WTC11 (cell line): ENCODE measurements at regions not wholly inside any gene's neighbourhood (a gene's known extent, or its start where the extent isn't known, plus 50 kb on each side); places are given as distances from the start of the nearest gene placed in this dataset.

Experiments used
- ATAC-seq: fragments of 200-7000 bp; cut with Tn5 transposase; 2 replicates; pipeline ENCODE4 v1.10.0; 2021; ENCODE audit warnings: mild to moderate bottlenecking, moderate library complexity
- CTCF ChIA-PET: fragments of 300-600 bp; sonication (Branson Sonifier 250); formaldehyde crosslinking; loops from one replicate; lab custom pipeline; 2021; ENCODE audit warnings: antibody characterized with exemption; lab: Charles Lee
- POLR2A ChIA-PET: fragments of 350-600 bp; sonication (Branson Sonifier 250); formaldehyde crosslinking; loops from one replicate; lab custom pipeline; 2021; ENCODE audit warnings: antibody characterized with exemption; lab: Charles Lee
- DNase-seq: peaks from one replicate; pipeline ENCODE4 v3.0.0; 2021; ENCODE audit warnings: low spot score
- H3K27ac Mint-ChIP-seq: 2 replicates; pipeline ENCODE4 v1.8.0; 2021; ENCODE audit warnings: mixed read lengths
- H3K27me3 Mint-ChIP-seq: 2 replicates; pipeline ENCODE4 v1.8.0; 2021; ENCODE audit warnings: low read depth, mild to moderate bottlenecking, moderate library complexity, mixed read lengths
- H3K36me3 Mint-ChIP-seq: 2 replicates; pipeline ENCODE4 v1.8.0; 2021; ENCODE audit warnings: mixed read lengths
- H3K4me1 Mint-ChIP-seq: 2 replicates; pipeline ENCODE4 v1.8.0; 2022; ENCODE audit warnings: mixed read lengths
- H3K4me3 Mint-ChIP-seq: 2 replicates; pipeline ENCODE4 v1.8.0; 2021; ENCODE audit warnings: mild to moderate bottlenecking, moderate library complexity, mixed read lengths
- H3K9me3 Mint-ChIP-seq: 2 replicates; pipeline ENCODE4 v1.8.0; 2021; ENCODE audit warnings: mixed read lengths
- CREB1 ChIP-seq: sonication (generic); formaldehyde crosslinking; IDR thresholded peaks from 2 replicates; pipeline ENCODE4 v1.8.0; 2023; ENCODE audit warnings: mild to moderate bottlenecking, missing genetic modification reagents
- EMX1 ChIP-seq: fragments of 250-450 bp; sonication (Bioruptor Pico); IDR thresholded peaks from 2 replicates; pipeline ENCODE4 v1.8.0; 2021; ENCODE audit warnings: mild to moderate bottlenecking
- FOXJ3 ChIP-seq: sonication (generic); formaldehyde crosslinking; IDR thresholded peaks from 2 replicates; pipeline ENCODE4 v1.9.0; 2021; ENCODE audit warnings: missing genetic modification reagents, mild to moderate bottlenecking, borderline replicate concordance
- FOXK1 ChIP-seq: sonication (generic); formaldehyde crosslinking; IDR thresholded peaks from 2 replicates; pipeline ENCODE4 v1.8.0; 2022; ENCODE audit warnings: mild to moderate bottlenecking, moderate library complexity, missing genetic modification reagents
- GRHL2 ChIP-seq: fragments of 250-450 bp; sonication (Bioruptor Pico); IDR thresholded peaks from 2 replicates; pipeline ENCODE4 v1.8.0; 2022; ENCODE audit warnings: mild to moderate bottlenecking, moderate library complexity; ENCODE audit not compliant: insufficient replicate concordance, severe bottlenecking
- KAT7 ChIP-seq: sonication (generic); formaldehyde crosslinking; IDR thresholded peaks from 2 replicates; pipeline ENCODE4 v1.8.1; 2023; ENCODE audit warnings: missing genetic modification reagents, mild to moderate bottlenecking, borderline replicate concordance
- NFATC4 ChIP-seq: fragments of 250-450 bp; sonication (Bioruptor Pico); IDR thresholded peaks from 2 replicates; pipeline ENCODE4 v1.9.0; 2021; ENCODE audit warnings: mild to moderate bottlenecking
- PRDM15 ChIP-seq: sonication (generic); formaldehyde crosslinking; IDR thresholded peaks from 2 replicates; pipeline ENCODE4 v1.8.0; 2022; ENCODE audit warnings: missing genetic modification reagents
- PRRX2 ChIP-seq: fragments of 250-450 bp; sonication (Bioruptor Pico); IDR thresholded peaks from 2 replicates; pipeline ENCODE4 v1.8.0; 2021; ENCODE audit warnings: mild to moderate bottlenecking
- TP53 ChIP-seq: sonication (generic); formaldehyde crosslinking; IDR thresholded peaks from 2 replicates; pipeline ENCODE4 v1.8.1; 2023; ENCODE audit warnings: mild to moderate bottlenecking, missing genetic modification reagents
- ZNF138 ChIP-seq: sonication (generic); formaldehyde crosslinking; conservative IDR thresholded peaks from 2 replicates; pipeline ENCODE4 v1.8.1; 2022; ENCODE audit warnings: mild to moderate bottlenecking, moderate library complexity, missing genetic modification reagents
- ZNF263 ChIP-seq: sonication (generic); formaldehyde crosslinking; IDR thresholded peaks from 2 replicates; pipeline ENCODE4 v1.8.1; 2022; ENCODE audit warnings: low read depth, mild to moderate bottlenecking, moderate library complexity, missing genetic modification reagents
- ZNF317 ChIP-seq: sonication (generic); formaldehyde crosslinking; IDR thresholded peaks from 2 replicates; pipeline ENCODE4 v1.8.1; 2023; ENCODE audit warnings: low read depth, mild to moderate bottlenecking, moderate library complexity, missing genetic modification reagents, borderline replicate concordance
- ZNF416 ChIP-seq: fragments of 250-450 bp; sonication (Bioruptor Pico); IDR thresholded peaks from 2 replicates; pipeline ENCODE4 v1.9.0; 2021; ENCODE audit warnings: mild to moderate bottlenecking, inconsistent platforms
- ZNF671 ChIP-seq: fragments of 250-450 bp; sonication (Bioruptor Pico); IDR thresholded peaks from 2 replicates; pipeline ENCODE4 v1.8.0; 2021; ENCODE audit warnings: mild to moderate bottlenecking
- TF ChIP-seq, protein P1 (sequence below): sonication (generic); formaldehyde crosslinking; IDR thresholded peaks from 2 replicates; pipeline ENCODE4 v1.8.1; 2022; ENCODE audit warnings: low read depth, mild to moderate bottlenecking, moderate library complexity, missing genetic modification reagents, borderline replicate concordance
- TF ChIP-seq, protein P2 (sequence below): fragments of 250-450 bp; sonication (Bioruptor Pico); IDR thresholded peaks from 2 replicates; pipeline ENCODE4 v1.9.0; 2021; ENCODE audit warnings: mild to moderate bottlenecking, borderline replicate concordance
- TF ChIP-seq, protein P3 (sequence below): sonication (generic); formaldehyde crosslinking; conservative IDR thresholded peaks from 2 replicates; pipeline ENCODE4 v1.8.1; 2023; ENCODE audit warnings: mild to moderate bottlenecking, low read depth, missing genetic modification reagents, moderate library complexity
- TF ChIP-seq, protein P4 (sequence below): fragments of 250-450 bp; sonication (Bioruptor Pico); conservative IDR thresholded peaks from 2 replicates; pipeline ENCODE4 v1.9.0; 2021; ENCODE audit warnings: mild to moderate bottlenecking

DNA sequence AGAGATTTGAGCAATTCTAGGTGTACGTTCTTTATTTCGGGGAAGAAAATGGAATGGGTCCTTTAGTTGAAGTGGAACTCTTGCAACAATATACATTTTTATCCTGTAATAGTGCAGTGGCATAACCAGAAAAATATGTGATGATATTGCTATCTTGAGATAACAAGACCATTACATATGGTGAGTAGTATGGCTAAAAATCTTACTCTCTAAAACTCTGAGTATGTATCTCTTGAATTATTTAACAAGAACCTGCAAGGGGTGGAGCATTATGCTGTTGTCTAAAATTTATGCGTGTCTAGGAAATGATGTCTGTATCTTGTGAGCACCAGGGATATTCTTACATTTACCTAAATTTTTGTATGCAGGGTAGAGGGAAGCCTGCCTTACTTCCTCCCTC is 68.4 kb upstream of the SLC4A10 start:
- DNase-seq = no peak
- H3K4me3 Mint-ChIP-seq = no peak overlapping the region
- peaks cover 8% of the 10 kb centered on the region for H3K4me1 Mint-ChIP-seq
- TF ChIP-seq, protein P1, sequence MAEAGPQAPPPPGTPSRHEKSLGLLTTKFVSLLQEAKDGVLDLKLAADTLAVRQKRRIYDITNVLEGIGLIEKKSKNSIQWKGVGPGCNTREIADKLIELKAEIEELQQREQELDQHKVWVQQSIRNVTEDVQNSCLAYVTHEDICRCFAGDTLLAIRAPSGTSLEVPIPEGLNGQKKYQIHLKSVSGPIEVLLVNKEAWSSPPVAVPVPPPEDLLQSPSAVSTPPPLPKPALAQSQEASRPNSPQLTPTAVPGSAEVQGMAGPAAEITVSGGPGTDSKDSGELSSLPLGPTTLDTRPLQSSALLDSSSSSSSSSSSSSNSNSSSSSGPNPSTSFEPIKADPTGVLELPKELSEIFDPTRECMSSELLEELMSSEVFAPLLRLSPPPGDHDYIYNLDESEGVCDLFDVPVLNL (CRISPR knock-in tag) = no peak
- TF ChIP-seq, protein P2, sequence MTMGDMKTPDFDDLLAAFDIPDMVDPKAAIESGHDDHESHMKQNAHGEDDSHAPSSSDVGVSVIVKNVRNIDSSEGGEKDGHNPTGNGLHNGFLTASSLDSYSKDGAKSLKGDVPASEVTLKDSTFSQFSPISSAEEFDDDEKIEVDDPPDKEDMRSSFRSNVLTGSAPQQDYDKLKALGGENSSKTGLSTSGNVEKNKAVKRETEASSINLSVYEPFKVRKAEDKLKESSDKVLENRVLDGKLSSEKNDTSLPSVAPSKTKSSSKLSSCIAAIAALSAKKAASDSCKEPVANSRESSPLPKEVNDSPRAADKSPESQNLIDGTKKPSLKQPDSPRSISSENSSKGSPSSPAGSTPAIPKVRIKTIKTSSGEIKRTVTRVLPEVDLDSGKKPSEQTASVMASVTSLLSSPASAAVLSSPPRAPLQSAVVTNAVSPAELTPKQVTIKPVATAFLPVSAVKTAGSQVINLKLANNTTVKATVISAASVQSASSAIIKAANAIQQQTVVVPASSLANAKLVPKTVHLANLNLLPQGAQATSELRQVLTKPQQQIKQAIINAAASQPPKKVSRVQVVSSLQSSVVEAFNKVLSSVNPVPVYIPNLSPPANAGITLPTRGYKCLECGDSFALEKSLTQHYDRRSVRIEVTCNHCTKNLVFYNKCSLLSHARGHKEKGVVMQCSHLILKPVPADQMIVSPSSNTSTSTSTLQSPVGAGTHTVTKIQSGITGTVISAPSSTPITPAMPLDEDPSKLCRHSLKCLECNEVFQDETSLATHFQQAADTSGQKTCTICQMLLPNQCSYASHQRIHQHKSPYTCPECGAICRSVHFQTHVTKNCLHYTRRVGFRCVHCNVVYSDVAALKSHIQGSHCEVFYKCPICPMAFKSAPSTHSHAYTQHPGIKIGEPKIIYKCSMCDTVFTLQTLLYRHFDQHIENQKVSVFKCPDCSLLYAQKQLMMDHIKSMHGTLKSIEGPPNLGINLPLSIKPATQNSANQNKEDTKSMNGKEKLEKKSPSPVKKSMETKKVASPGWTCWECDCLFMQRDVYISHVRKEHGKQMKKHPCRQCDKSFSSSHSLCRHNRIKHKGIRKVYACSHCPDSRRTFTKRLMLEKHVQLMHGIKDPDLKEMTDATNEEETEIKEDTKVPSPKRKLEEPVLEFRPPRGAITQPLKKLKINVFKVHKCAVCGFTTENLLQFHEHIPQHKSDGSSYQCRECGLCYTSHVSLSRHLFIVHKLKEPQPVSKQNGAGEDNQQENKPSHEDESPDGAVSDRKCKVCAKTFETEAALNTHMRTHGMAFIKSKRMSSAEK (CRISPR knock-in tag) = no peak
- TF ChIP-seq CREB1 = no peak
- no peak for TF ChIP-seq ZNF317 (CRISPR knock-in tag)
- no peak for TF ChIP-seq KAT7 (CRISPR knock-in tag)
- no peak for TF ChIP-seq FOXK1
- TF ChIP-seq NFATC4 (CRISPR knock-in tag) = no peak
- TF ChIP-seq, all 79 proteins: peak for 0
- ChIA-PET CTCF (interaction anchor here (0.8 kb wide), 1 partner anchor 275 kb away, joined by 3 read pairs; no protein-coding TSS in a partner anchor), POLR2A (no interaction called here)
- peaks cover 8% of the 10 kb centered on the region for H3K9me3 Mint-ChIP-seq
- H3K36me3 Mint-ChIP-seq = 0 out of 2 replicates have a peak, but pooled peaks cover 2% of the 10 kb centered on the region
- no peak for ATAC-seq
- H3K27me3 Mint-ChIP-seq = no peaks in the 10 kb centered on the region
- H3K27ac Mint-ChIP-seq = no peak overlapping the region

- Mint-ChIP-seq H3K4me3 (no peak overlapping the region), H3K4me1 (peaks cover 8% of the 10 kb centered on the region), H3K36me3 (peaks cover 4% of the 10 kb centered on the region; the same call in 1 of the 2 replicates), H3K9me3 (peaks cover 14% of the 10 kb centered on the region), H3K27me3 (no peaks in the 10 kb centered on the region), H3K27ac (no peak overlapping the region)
- TF ChIP-seq TP53 (no peak), PRRX2 (no peak), FOXJ3 (no peak), GRHL2 (no peak)
- TF ChIP-seq, protein P3, sequence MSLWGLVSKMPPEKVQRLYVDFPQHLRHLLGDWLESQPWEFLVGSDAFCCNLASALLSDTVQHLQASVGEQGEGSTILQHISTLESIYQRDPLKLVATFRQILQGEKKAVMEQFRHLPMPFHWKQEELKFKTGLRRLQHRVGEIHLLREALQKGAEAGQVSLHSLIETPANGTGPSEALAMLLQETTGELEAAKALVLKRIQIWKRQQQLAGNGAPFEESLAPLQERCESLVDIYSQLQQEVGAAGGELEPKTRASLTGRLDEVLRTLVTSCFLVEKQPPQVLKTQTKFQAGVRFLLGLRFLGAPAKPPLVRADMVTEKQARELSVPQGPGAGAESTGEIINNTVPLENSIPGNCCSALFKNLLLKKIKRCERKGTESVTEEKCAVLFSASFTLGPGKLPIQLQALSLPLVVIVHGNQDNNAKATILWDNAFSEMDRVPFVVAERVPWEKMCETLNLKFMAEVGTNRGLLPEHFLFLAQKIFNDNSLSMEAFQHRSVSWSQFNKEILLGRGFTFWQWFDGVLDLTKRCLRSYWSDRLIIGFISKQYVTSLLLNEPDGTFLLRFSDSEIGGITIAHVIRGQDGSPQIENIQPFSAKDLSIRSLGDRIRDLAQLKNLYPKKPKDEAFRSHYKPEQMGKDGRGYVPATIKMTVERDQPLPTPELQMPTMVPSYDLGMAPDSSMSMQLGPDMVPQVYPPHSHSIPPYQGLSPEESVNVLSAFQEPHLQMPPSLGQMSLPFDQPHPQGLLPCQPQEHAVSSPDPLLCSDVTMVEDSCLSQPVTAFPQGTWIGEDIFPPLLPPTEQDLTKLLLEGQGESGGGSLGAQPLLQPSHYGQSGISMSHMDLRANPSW (CRISPR knock-in tag) = no peak
- ChIA-PET POLR2A (no interaction called here), CTCF (interaction anchor here (0.8 kb wide), 1 partner anchor 275 kb away, joined by 3 read pairs; no protein-coding TSS in a partner anchor)
- ATAC-seq (peak; percentile 43; the same call in 1 of the 2 replicates), DNase-seq (no peak)
These were observed 67.8 kb upstream of the SLC4A10 start for GRCh38 chr2:161556440-161556839.

- peaks cover 24% of the 10 kb centered on the region for H3K9me3 Mint-ChIP-seq
- peaks cover 9% of the 10 kb centered on the region; the same call in 1 of the 2 replicates for H3K36me3 Mint-ChIP-seq
- no peaks in the 10 kb centered on the region for H3K27me3 Mint-ChIP-seq
- H3K27ac Mint-ChIP-seq = no peak overlapping the region
- CTCF ChIA-PET = no interaction called here
- peaks cover 8% of the 10 kb centered on the region for H3K4me1 Mint-ChIP-seq
- no peak overlapping the region for H3K4me3 Mint-ChIP-seq
- no peak for DNase-seq
- ATAC-seq = no peak
- POLR2A ChIA-PET = no interaction called here
- TF ChIP-seq ZNF263 (no peak), GRHL2 (no peak), ZNF138 (CRISPR knock-in tag) (no peak), FOXJ3 (no peak), ZNF671 (CRISPR knock-in tag) (no peak), PRDM15 (CRISPR knock-in tag) (no peak), ZNF416 (CRISPR knock-in tag) (no peak), EMX1 (CRISPR knock-in tag) (no peak)
- TF ChIP-seq, protein P4, sequence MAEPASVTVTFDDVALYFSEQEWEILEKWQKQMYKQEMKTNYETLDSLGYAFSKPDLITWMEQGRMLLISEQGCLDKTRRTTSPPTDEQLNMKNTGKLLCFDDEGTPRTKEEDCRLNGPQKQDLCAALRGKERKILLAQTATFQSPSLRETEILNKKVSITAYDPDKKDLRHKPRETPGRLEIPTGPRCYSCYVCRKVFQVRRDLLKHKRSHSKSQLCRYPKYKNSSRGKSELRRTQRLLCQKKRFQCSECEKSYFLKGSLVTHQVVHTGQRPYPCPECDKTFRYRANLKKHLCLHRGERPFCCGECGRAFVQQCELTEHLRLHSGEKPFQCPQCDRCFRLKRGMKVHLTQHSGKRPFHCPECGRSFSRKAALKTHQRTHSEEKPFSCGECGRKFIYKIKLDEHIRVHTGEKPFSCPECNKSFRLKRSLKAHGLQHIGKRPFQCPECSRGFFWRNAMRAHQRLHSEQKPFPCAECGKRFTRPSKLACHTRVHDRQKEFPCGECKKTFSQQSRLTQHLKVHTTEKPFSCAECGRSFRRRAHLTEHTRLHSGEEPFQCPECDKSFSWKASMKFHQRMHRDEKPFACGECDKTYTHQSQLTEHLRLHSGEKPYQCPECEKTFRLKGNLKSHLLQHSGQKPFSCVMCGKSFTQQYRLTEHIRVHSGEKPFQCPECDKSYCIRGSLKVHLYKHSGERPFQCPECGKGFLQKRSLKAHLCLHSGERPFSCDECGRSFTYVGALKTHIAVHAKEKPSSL (CRISPR knock-in tag) = no peak
These were observed 66.7 kb upstream of the SLC4A10 start for GRCh38 chr2:161557538-161557937.
